A549 (cell line): ENCODE measurements at regions not wholly inside any gene's neighbourhood (a gene's known extent, or its start where the extent isn't known, plus 50 kb on each side); places are given as distances from the start of the nearest gene placed in this dataset.

Experiments used
- ATAC-seq, 2 experiments: fragments of 200-7000 bp in 1 of 2; fragments of >200 bp in 1 of 2; cut with Nextera tagmentation in 1 of 2; cut with Tn5 transposase in 1 of 2; 3 replicates each; pipeline versions ENCODE4 v1.8.0 to v1.9.1; 2018 to 2020; ENCODE audit warnings: mild to moderate bottlenecking in 1 of 2, moderate library complexity in 1 of 2
- CTCF ChIA-PET: fragments of 300-600 bp; sonication (Branson Sonifier 250); formaldehyde crosslinking; extraction: SDS; loops from one replicate; lab custom pipeline; 2021; ENCODE audit warnings: antibody characterized with exemption, inconsistent platforms; lab: Yijun Ruan, JAX
- POLR2A ChIA-PET: fragments of 350-600 bp; formaldehyde crosslinking; extraction: SDS; loops from one replicate; lab custom pipeline; 2021; ENCODE audit warnings: antibody characterized with exemption, inconsistent platforms; lab: Yijun Ruan, JAX
- DNase-seq, 2 experiments: peaks; one replicate each; pipeline versions ENCODE4 v3.0.0 to v3.0.0-alpha.2; 2011 to 2016; ENCODE audit warnings: low read depth in 1 of 2, low spot score in 1 of 2
- FAIRE-seq: peaks from 2 replicates; lab custom pipeline; 2011; peaks lifted over from hg19 to GRCh38; lab: Jason Lieb, UNC
- H3K27ac ChIP-seq, 2 experiments: fragments of >200 bp; sonication (Bioruptor Twin); formaldehyde crosslinking; 3 replicates each; pipeline ENCODE4 v1.5.1; 2016 to 2017
- H3K4me1 ChIP-seq: fragments of >200 bp; sonication (Bioruptor Twin); formaldehyde crosslinking; 3 replicates; pipeline ENCODE4 v1.6.1; 2016
- H3K4me2 ChIP-seq: fragments of >200 bp; sonication (Bioruptor Twin); formaldehyde crosslinking; 3 replicates; pipeline ENCODE4 v1.6.1; 2016
- H3K4me3 ChIP-seq: fragments of >200 bp; sonication (Bioruptor Twin); formaldehyde crosslinking; 3 replicates; pipeline ENCODE4 v1.5.1; 2016
- H3K9me3 ChIP-seq: fragments of >200 bp; sonication (Bioruptor Twin); formaldehyde crosslinking; 3 replicates; pipeline ENCODE4 v1.6.1; 2016
- BHLHE40 ChIP-seq: IDR thresholded peaks from 2 replicates; pipeline ENCODE4 v1.6.1; 2012; ENCODE audit warnings: low read depth, low read length, inconsistent platforms
- CBX2 ChIP-seq: fragments of 200-600 bp; sonication (generic); IDR thresholded peaks from 2 replicates; pipeline ENCODE4 v1.6.1; 2016; ENCODE audit warnings: low read depth, mild to moderate bottlenecking, borderline replicate concordance
- CHD2 ChIP-seq: fragments of 150-350 bp; IDR thresholded peaks from 2 replicates; pipeline ENCODE4 v1.6.1; 2014; ENCODE audit warnings: low read length; ENCODE audit not compliant: partially characterized antibody
- CHD4 ChIP-seq: fragments of 200-600 bp; sonication (generic); IDR thresholded peaks from 2 replicates; pipeline ENCODE4 v1.6.1; 2016; ENCODE audit warnings: antibody characterized with exemption, mild to moderate bottlenecking, borderline replicate concordance
- EHF ChIP-seq: fragments of 250-450 bp; sonication (Bioruptor Pico); IDR thresholded peaks from 2 replicates; pipeline ENCODE4 v1.5.0; 2020; ENCODE audit warnings: mild to moderate bottlenecking
- EHMT2 ChIP-seq: fragments of 200-600 bp; sonication (generic); IDR thresholded peaks from 2 replicates; pipeline ENCODE4 v1.6.1; 2016; ENCODE audit warnings: antibody characterized with exemption, low read depth, mild to moderate bottlenecking, moderate library complexity
- EP300 ChIP-seq, 2 experiments: fragments of >200 bp; sonication (Bioruptor Twin); formaldehyde crosslinking; IDR thresholded peaks; 2 replicates in 1 of 2; 3 replicates in 1 of 2; pipeline ENCODE4 v1.6.1; 2016 to 2017
- FOSB ChIP-seq: fragments of 250-450 bp; sonication (Bioruptor Pico); IDR thresholded peaks from 2 replicates; pipeline ENCODE4 v1.5.0; 2020; ENCODE audit warnings: mild to moderate bottlenecking, moderate library complexity
- FOSL2 ChIP-seq, 2 experiments: fragments of 450-650 bp in 1 of 2; fragments of >200 bp in 1 of 2; sonication (Bioruptor Twin) in 1 of 2; formaldehyde crosslinking; IDR thresholded peaks; 2 replicates each; pipeline versions ENCODE4 v1.5.0 to v1.6.1; 2016 to 2020; ENCODE audit warnings: mild to moderate bottlenecking in 1 of 2, moderate library complexity in 1 of 2
- FOXS1 ChIP-seq: fragments of 250-450 bp; sonication (Bioruptor Pico); IDR thresholded peaks from 2 replicates; pipeline ENCODE4 v1.5.0; 2020; ENCODE audit warnings: mild to moderate bottlenecking, moderate library complexity
- GATA3 ChIP-seq: IDR thresholded peaks from 2 replicates; pipeline ENCODE4 v1.6.1; 2012; ENCODE audit warnings: borderline replicate concordance
- HDAC2 ChIP-seq: fragments of 200-600 bp; sonication (generic); IDR thresholded peaks from 2 replicates; pipeline ENCODE4 v1.6.1; 2016
- HOXB13 ChIP-seq: fragments of 250-450 bp; sonication (Bioruptor Pico); IDR thresholded peaks from 2 replicates; pipeline ENCODE4 v1.5.0; 2020; ENCODE audit warnings: low read depth, mild to moderate bottlenecking, moderate library complexity
- HOXB5 ChIP-seq: fragments of 250-450 bp; sonication (Bioruptor Pico); IDR thresholded peaks from 2 replicates; pipeline ENCODE4 v1.5.0; 2020; ENCODE audit warnings: mild to moderate bottlenecking, moderate library complexity
- KDM1A ChIP-seq: fragments of 200-600 bp; sonication (generic); IDR thresholded peaks from 2 replicates; pipeline ENCODE4 v1.6.1; 2016; ENCODE audit warnings: low read depth, mild to moderate bottlenecking
- KDM5A ChIP-seq: fragments of 200-600 bp; sonication (generic); IDR thresholded peaks from 2 replicates; pipeline ENCODE4 v1.6.1; 2016; ENCODE audit warnings: antibody characterized with exemption, mild to moderate bottlenecking
- MAFK ChIP-seq: fragments of 450-650 bp; IDR thresholded peaks from 2 replicates; pipeline ENCODE4 v1.6.1; 2014; ENCODE audit not compliant: partially characterized antibody
- MAZ ChIP-seq: fragments of 150-350 bp; IDR thresholded peaks from 2 replicates; pipeline ENCODE4 v1.6.1; 2014; ENCODE audit warnings: antibody characterized with exemption, low read depth, low read length, borderline replicate concordance
- NPAS2 ChIP-seq: fragments of 250-450 bp; sonication (Bioruptor Pico); IDR thresholded peaks from 2 replicates; pipeline ENCODE4 v1.8.0; 2022; ENCODE audit warnings: mild to moderate bottlenecking, moderate library complexity, borderline replicate concordance
- NR3C1 ChIP-seq: fragments of >200 bp; sonication (Bioruptor Twin); formaldehyde crosslinking; IDR thresholded peaks from 3 replicates; pipeline ENCODE4 v1.6.1; 2017
- PBX3 ChIP-seq: IDR thresholded peaks from 2 replicates; pipeline ENCODE4 v1.6.1; 2012
- POLR2AphosphoS2 ChIP-seq: conservative IDR thresholded peaks from 2 replicates; pipeline ENCODE4 v1.6.1; 2012; ENCODE audit warnings: low read length, improper control_type of control experiment, inconsistent platforms
- RAD21 ChIP-seq, 2 experiments: fragments of >200 bp in 1 of 2; sonication (Bioruptor Twin) in 1 of 2; formaldehyde crosslinking in 1 of 2; IDR thresholded peaks in 1 of 2; conservative IDR thresholded peaks in 1 of 2; 2 replicates in 1 of 2; 3 replicates in 1 of 2; pipeline ENCODE4 v1.6.1; 2012 to 2018; ENCODE audit warnings: inconsistent platforms in 1 of 2
- RCOR1 ChIP-seq: fragments of 150-350 bp; IDR thresholded peaks from 2 replicates; pipeline ENCODE4 v1.6.1; 2014; ENCODE audit warnings: antibody characterized with exemption, low read length, low read depth
- RFX5 ChIP-seq: fragments of 450-650 bp; IDR thresholded peaks from 2 replicates; pipeline ENCODE4 v1.7.1; 2014; ENCODE audit warnings: antibody characterized with exemption, mild to moderate bottlenecking, moderate library complexity
- SMC3 ChIP-seq: fragments of >200 bp; sonication (Bioruptor Twin); formaldehyde crosslinking; IDR thresholded peaks from 3 replicates; pipeline ENCODE4 v1.6.1; 2018; ENCODE audit warnings: inconsistent platforms
- TFCP2L1 ChIP-seq: fragments of 250-450 bp; sonication (Bioruptor Pico); IDR thresholded peaks from 2 replicates; pipeline ENCODE4 v1.5.0; 2021; ENCODE audit warnings: mild to moderate bottlenecking
- ZSCAN20 ChIP-seq: fragments of 250-450 bp; sonication (Bioruptor Pico); IDR thresholded peaks from 2 replicates; pipeline ENCODE4 v1.8.0; 2022; ENCODE audit warnings: mild to moderate bottlenecking, moderate library complexity
- WGBS: methylation state at CpG from one replicate; pipeline ENCODE4 v1.1.6; 2017; ENCODE audit errors: missing lambda C conversion rate; 5-methylcytosine and 5-hydroxymethylcytosine counted together
- TF ChIP-seq, protein P1 (sequence below): fragments of >200 bp; sonication (Bioruptor Twin); formaldehyde crosslinking; IDR thresholded peaks from 2 replicates; pipeline ENCODE4 v1.6.1; 2016
- TF ChIP-seq, protein P2 (sequence below): fragments of 250-450 bp; sonication (Bioruptor Pico); IDR thresholded peaks from 2 replicates; pipeline ENCODE4 v1.5.0; 2021; ENCODE audit warnings: mild to moderate bottlenecking, moderate library complexity, borderline replicate concordance

DNA sequence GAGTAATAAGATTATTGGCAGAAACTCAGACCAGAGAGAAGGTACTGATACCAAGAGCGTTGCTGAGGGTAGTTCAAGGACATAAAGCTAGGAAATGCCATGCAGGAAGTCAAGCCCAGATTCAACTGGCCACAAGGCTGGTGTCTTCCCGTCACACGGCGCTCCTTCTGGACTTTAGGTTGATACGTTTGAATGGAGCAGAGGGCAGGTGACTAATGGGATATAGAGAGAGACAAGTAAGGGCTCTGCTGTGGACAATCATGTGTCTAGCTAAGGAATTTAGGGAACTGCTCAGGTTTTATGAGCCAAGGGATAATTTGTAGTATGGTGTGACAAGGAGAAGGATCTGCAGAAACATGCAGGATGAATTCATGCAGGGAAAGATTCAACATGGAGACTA lies 83.9 kb upstream of the MC2R start:
- ChIA-PET CTCF (no interaction called here), POLR2A (no interaction called here)
- Histone ChIP-seq H3K4me1 (no peaks in the 10 kb centered on the region), H3K4me2 (no peak overlapping the region), H3K9me3 (no peaks in the 10 kb centered on the region), H3K4me3 (no peak overlapping the region)
- WGBS: 28% methylated on average over 5 of the region's 5 CpGs
- FAIRE-seq (no peak), ATAC-seq (no peak), DNase-seq (no peak)
- TF ChIP-seq, protein P1, sequence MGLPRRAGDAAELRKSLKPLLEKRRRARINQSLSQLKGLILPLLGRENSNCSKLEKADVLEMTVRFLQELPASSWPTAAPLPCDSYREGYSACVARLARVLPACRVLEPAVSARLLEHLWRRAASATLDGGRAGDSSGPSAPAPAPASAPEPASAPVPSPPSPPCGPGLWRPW: no peak
- TF ChIP-seq MAFK (no peak), POLR2AphosphoS2 (no peak), FOXS1 (no peak), TFCP2L1 (CRISPR knock-in tag) (no peak), CHD2 (no peak)
- TF ChIP-seq, all 56 proteins: peak for 0
- no peak overlapping the region for H3K27ac ChIP-seq

DNA sequence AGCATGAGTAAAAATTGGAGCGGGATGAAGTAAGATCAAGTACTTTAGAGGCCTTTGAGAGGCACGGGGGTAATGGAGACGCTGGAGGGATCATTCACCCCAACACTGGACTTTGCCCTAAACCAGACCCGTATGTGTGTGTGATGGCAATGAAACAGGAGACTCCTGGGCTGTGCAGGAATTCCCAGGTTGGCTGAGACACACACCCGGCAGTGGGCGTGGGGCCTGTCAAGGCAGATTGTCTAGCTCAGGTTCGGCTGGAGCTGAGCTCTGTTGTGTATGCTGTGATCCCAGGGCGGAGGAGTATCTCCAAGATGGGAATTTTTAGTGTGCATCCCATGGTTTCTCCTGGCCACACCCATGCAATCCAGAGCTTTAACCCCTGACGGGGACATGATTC lies 83.2 kb upstream of the MC2R start:
- no peaks in the 10 kb centered on the region for H3K9me3 ChIP-seq
- no peak overlapping the region for H3K4me2 ChIP-seq
- WGBS: 21% methylated on average over 7 of the region's 9 CpGs
- TF ChIP-seq KDM1A (no peak), HOXB5 (CRISPR knock-in tag) (no peak), ZSCAN20 (CRISPR knock-in tag) (no peak), HOXB13 (CRISPR knock-in tag) (no peak), FOXS1 (no peak), NPAS2 (CRISPR knock-in tag) (no peak), BHLHE40 (no peak), POLR2AphosphoS2 (no peak), FOSB (CRISPR knock-in tag) (no peak), RAD21 (conservative IDR thresholded peaks at IDR 0.05 in 1 of 2, IDR thresholded peaks at IDR 0.05 in 1 of 2) (no peak), KDM5A (no peak), HDAC2 (no peak), CHD4 (no peak), PBX3 (no peak)
- TF ChIP-seq, protein P1: no peak
- TF ChIP-seq, protein P2, sequence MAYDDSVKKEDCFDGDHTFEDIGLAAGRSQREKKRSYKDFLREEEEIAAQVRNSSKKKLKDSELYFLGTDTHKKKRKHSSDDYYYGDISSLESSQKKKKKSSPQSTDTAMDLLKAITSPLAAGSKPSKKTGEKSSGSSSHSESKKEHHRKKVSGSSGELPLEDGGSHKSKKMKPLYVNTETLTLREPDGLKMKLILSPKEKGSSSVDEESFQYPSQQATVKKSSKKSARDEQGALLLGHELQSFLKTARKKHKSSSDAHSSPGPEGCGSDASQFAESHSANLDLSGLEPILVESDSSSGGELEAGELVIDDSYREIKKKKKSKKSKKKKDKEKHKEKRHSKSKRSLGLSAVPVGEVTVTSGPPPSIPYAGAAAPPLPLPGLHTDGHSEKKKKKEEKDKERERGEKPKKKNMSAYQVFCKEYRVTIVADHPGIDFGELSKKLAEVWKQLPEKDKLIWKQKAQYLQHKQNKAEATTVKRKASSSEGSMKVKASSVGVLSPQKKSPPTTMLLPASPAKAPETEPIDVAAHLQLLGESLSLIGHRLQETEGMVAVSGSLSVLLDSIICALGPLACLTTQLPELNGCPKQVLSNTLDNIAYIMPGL: no peak
- FAIRE-seq (no peak), ATAC-seq (no peak), DNase-seq (no peak)
- H3K27ac ChIP-seq: no peak overlapping the region
- POLR2A ChIA-PET: no interaction called here
- H3K4me1 ChIP-seq: no peaks in the 10 kb centered on the region
- CTCF ChIA-PET: no interaction called here
- no peak overlapping the region for H3K4me3 ChIP-seq

- POLR2A ChIA-PET: no interaction called here
These were observed 78.4 kb upstream of the MC2R start for GRCh38 chr18:13993730-13994129.

More at GRCh38 chr18:13993730-13994129, 78.4 kb upstream of the MC2R start:
- H3K9me3 ChIP-seq: no peaks in the 10 kb centered on the region
- ATAC-seq (no peak), DNase-seq (no peak), FAIRE-seq (no peak)
- H3K4me3 ChIP-seq: no peak overlapping the region
- WGBS: 9% methylated on average over 4 of the region's 5 CpGs
- no peak overlapping the region for H3K27ac ChIP-seq
- TF ChIP-seq RFX5: no peak
- no peak for TF ChIP-seq CHD4
- TF ChIP-seq NR3C1: no peak
- TF ChIP-seq GATA3: no peak
- TF ChIP-seq CBX2: no peak
- no peak for TF ChIP-seq EHF (CRISPR knock-in tag)
- TF ChIP-seq EP300 (IDR thresholded peaks at IDR 0.05): no peak
- TF ChIP-seq FOSL2 (IDR thresholded peaks at IDR 0.05): no peak
- no peak for TF ChIP-seq FOSL2 (CRISPR knock-in tag; IDR thresholded peaks at IDR 0.05)
- no peak for TF ChIP-seq MAZ
- TF ChIP-seq RCOR1: no peak
- no peak for TF ChIP-seq SMC3
- no peak for TF ChIP-seq EHMT2
- no peaks in the 10 kb centered on the region for H3K4me1 ChIP-seq
- CTCF ChIA-PET: no interaction called here
- no peak overlapping the region for H3K4me2 ChIP-seq
